HG03457 (cell line): ENCODE measurements at regions not wholly inside any gene's neighbourhood (a gene's known extent, or its start where the extent isn't known, plus 50 kb on each side); places are given as distances from the start of the nearest gene placed in this dataset.
"Not testable (repeated sequence)": the region's sequence is repeated elsewhere in the genome, so short reads cannot be mapped to it uniquely, and the experiment has no call there.

Experiments used
- ATAC-seq: cut with Tn5 transposase; IDR thresholded peaks from one replicate; pipeline ENCODE4 v1.9.1; 2021; ENCODE audit warnings: moderate number of reproducible peaks; ENCODE audit not compliant: unreplicated experiment

DNA sequence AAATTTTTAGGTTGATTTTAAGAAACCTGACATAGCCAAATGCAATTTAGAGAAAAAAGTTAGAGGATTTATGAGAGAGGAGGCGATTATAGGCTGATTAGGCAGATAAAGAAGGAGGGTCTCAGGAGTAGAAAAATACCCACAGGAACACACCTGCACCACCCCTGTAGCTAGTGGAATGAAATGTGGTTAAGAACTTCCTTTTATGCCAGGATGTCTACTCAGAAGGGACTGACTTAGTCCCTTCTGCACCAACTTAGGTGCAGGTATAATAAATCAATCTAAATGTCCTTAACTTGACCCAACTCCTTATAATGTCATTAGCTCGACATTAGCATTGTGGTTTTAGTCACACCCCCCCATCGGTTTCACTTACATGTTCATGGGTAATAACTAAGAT, 1274.5 kb upstream of the TMEFF2 start:
- no peak for ATAC-seq

DNA sequence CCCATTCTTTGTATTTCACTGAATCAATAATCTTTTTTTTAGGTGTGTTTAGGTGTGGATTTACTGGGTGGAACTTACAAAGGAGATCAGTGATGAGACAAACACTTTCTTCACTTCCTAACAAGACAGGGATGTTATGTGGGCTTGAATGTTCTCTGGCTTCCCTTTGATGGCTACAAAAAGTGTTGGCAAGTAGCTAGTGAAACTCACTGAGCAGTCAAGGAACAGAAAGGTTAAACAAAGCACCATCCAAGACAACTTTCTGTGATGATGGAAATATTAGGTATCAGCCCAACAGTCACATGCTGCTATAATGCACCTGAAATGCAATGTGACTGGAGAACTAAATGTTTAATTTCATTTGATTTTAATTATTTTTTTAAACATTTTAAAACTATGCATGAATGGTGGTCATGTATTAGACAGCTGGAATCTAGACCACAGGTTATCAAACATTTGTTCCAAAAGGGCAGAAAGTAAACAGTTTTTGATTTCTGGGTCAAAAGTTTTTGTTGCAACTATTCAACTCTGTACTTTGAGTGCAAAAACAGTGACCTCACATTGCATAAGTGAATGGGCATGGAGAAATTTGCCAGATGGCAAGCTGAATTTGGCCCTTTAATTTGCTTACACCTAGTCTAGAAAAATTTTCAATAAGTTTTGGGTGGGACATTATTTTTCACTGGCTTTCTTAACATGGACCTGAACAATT, 1272.7 kb upstream of the TMEFF2 start:
- ATAC-seq: no peak

DNA sequence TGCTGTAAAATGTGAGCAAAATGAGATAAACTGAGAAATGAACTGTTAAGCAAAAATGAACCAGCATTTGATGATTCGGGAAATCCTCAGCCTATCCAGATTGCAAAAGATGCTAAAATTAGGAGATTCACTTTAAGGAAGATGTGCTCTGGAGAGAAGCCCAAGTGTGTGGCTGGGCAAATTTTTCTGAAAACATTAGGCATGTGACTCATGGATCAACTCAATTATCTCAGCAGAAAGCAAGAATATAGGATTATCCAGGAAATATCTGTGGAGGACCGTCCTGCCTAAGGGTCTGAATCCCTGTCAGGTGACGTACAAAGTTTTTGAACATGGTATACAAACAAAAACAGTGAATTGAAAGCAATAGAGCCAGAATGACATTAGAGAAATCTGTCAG, 1268.3 kb upstream of the TMEFF2 start:
- no peak for ATAC-seq

DNA sequence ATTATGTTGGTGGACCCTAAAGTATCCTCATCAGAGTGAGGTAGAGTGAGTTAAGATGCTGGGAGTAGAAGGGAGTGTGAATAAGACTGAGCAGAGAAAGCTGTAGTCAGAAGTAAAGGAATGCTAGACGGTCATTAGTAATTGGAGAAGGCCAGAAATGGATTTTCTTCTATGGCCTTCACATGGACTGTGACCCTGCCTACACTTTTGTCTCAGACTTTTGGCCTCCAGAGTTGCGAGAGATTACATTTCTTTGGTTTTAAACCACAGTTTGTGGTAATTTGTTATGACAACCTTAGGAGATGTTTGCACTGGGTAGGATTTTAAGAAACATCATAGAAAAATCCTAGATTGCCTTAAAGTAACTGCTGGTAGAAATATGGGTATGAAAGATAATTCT, 1267.7 kb upstream of the TMEFF2 start:
- no peak for ATAC-seq

DNA sequence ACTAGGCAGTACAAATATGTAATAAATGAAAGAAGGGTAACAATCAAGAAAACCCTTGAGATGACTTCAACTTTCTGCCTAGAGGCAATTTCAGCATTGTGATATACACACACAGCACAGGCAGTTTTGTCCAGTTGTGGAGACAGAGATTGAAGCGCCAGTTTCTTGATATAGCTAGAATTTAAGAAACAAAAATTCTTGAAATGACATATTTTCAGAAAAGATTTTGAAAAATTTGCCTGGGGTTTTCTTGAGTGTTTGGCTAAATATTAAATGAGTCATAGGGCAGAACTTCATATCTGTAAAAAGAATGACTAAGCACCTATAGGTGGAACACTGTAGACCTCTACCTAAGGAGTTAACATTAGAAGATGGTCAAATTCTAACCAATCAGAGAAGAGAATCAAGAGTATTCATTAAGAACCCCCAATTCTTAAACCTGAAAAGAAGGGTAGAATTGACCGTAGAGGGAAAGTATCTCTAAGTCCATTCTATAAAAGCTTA, 1266.8 kb upstream of the TMEFF2 start:
- no peak for ATAC-seq

DNA sequence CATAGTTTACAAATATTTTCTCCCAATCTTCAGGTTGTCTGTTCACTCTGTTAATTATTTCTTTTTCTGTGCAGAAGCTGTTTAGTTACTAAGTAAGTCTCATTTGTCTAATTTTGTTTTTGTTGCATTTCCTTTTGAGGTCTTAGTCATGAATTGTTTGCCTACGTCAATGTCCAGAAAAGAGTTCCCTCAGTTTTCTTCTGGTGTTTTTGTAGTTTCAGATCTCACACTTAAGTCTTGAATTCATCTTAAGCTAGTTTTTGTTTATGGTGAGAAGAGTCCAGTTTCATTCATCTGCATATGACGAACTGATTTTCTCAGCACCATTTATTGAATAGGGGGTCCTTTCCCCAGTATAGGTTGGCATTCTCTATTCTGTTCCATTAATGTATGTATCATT, 1252.2 kb upstream of the TMEFF2 start:
- ATAC-seq: no peak

DNA sequence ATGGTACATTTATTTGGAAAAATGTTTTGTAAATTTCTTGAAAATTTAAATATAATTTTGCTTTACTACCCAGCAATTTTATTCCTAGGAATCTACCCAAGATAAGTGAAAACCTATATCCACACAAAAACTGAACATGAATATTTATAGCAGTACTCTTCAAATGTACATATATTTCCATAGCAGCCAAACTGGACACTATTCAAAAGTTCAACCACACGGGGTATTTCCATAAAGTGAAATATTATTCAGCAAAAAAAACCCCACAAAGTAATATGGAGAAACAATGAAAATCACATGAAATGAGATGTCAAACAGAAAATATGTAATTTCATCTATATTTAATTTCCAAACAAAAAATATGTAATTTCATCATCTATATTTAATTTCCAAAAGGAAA, 1247.6 kb upstream of the TMEFF2 start:
- no peak for ATAC-seq

DNA sequence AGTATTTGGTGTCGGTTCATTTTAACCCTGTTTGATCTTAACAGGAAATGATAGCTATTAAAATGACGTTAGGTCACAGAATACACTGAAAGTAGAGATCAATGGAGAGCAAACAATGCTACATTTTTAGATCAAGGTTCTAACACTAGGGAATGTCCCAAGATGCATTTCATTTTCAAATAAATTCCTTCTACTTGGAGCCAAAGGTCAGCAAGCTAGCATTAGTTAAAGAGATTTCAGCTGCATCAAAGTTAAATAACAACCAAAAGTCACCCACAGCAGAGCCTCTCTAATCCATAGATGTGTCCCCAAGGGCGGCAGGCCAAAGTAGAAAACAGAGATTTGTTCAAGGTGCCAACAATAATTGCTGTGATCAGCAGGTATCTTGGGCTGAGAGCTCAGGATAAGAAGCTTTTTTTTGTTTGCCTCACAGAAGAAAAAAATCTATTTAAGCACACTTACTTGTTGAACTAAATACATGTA, 1233.6 kb upstream of the TMEFF2 start:
- no peak for ATAC-seq

DNA sequence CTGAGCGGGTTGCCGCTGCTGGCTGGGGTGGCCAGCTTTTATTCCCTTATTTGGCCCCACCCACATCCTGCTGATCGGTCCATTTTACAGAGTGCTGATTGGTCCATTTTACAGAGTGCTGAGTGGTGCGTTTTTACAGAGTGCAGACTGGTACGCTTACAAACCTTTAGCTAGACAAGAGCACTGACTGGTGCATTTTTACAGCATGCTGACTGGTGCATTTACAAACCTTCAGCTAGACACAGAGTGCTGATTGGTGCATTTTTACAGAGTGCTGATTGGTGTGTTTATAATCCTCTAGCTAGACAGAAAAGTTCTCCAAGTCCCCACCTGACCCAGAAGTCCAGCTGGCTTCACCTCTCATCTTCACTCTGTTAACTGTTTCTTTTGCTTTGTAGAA, 1217.6 kb upstream of the TMEFF2 start:
- ATAC-seq: not testable (repeated sequence)

DNA sequence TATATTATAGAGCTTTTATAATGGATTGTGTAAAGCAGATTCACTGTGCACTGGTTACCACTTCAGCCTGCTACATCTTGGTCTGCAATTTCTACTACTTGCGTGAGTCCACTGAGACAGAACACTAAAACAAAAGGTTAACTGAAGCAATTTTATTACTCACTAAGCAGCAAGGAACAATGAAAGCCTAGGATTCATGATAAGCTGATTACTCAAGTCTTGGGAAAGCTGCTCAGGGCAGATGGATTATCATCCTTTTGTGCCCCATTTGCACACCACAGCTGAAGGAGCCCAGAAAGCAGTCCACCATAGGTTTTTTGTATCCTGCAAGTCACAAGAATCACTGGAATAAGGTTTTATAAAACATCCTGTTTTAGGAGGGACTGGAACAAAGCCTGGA, 1215.2 kb upstream of the TMEFF2 start:
- no peak for ATAC-seq

DNA sequence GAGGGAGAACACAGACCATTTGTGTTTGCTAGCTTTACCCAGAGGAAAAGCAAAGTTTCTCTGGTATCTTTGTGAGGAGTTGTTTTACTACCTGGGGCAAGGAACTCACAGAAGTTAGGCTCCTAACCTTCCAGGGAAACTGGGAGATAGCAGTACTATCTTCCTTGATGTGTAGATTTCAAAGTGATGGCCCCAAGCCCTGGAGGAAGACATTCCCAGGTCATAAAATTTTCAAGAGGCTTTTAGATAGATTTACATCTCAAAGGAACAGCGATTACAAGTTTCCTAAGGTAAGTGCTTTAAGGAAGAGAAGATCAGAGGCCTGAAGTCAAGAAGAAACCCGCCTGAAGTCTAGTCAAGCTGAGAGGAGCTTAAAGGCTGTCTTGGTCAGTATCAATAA, 1187.8 kb upstream of the TMEFF2 start:
- ATAC-seq: no peak

DNA sequence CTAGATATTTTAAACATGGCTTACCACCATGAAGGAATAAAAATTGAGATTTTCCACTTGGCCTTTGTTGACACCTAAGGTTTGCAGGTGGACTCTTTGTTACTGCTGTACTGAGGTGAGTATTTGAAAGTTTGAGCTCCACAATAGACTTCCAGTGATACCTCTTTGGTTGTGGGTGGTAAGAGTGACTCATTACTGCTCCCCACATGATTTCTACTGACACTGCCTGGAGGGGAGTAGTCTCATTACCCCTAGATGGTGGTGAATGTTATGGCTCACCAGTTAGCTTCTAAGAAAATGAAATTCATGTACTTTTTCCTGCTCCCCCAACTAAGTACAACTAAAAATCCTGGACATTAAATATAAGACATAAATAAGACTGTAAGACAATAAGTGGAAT, 1183.1 kb upstream of the TMEFF2 start:
- ATAC-seq: no peak

DNA sequence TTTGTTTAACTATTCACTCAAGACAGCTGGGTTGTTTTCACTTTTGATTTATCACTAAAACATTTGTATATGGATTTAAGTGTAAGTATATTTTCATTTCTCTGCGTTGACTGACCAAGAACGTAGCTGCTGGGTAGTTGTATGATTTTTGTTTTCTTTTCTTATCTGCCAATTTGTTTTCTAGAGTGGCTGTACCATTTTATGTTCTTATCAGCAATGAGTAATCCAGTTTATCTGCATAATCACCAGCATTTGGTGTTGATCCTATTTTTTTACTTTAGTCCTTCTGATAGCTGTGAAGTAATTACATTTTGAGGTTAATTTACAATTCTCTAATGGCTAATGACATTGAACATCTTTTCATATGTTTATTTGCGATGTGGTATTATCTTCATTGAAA, 1178.4 kb upstream of the TMEFF2 start:
- no peak for ATAC-seq

DNA sequence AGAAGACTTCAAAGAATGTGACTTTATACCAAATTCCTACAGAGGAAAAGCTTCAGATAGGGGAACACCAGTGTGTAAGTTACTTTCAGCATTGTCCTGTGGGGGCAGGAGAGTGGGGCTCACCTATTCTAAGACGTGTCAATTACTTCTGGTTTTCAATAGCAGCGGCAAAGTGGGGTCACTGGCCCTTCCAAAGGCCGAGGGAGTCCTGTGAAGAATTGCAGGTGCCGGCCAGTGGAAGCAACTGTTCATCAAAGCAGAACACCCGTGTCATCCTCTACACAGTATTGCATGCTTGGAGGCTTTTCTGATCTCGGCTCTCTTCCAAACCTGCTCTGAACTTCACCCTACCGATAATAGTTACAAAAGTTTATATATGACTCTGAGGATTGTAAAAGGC, 1176.5 kb upstream of the TMEFF2 start:
- ATAC-seq: no peak

DNA sequence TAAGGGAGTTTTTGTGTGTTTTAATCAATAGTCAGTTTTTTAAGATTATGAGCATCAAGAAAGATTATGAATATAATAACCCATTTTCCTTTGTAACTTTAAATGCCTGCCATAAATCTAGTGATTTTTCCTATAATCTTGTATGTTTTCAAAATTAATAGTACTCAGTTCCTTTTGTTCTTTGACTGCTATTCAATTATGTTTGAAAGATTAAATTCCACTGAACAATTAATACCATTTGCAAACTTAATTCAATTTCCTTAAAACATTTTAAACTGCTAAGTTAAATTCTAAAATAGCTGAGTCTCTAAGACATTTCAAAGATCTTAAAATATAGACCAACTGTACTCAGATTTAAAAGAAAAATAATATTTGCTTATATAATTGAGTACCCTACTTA, 1173.9 kb upstream of the TMEFF2 start:
- no peak for ATAC-seq

DNA sequence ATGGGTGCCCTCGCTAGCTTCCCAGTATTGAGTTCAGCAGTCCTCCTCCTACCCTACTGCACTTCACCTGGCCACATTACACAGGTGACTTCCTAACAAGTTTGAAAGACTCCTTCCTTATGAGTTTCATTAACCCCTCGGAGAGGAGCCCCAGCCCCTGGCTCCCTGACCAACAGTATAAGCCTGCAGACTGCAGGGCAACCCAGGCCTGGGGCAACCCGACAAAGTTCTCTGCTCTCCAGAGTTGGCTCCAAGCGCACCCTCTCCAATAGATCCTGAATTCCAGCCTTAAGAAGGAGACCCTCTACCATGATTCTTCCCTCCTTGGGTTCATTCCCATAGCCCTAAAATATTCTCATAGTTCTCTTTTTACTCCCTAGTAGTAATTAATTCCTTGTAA, 1162.8 kb upstream of the TMEFF2 start:
- no peak for ATAC-seq

DNA sequence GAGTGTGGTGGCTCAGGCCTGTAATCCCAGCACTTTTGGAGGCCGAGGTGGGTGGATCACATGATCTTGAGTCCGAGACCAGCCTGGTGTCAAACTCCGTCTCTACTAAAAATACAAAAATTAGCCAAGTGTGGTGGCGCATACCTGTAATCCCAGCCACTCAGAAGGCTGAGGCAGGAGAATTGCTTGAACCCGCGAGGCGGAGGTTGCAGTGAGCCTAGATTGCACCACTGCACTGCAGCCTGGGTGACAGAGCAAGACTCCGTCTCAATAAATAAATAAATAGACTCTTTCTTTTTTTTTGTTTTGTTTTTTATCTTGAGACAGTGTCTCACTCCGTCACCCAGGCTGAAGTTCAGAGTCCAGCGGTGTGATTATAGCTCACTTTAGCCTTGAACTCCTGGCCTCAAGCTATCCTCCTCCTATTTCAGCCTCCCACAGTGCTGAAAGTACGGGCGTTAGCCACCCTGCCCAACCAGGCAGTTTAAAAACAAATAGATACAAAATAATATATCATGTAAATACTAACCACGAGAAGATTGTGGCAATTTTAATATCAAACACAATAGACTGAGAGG, 1158.0 kb upstream of the TMEFF2 start:
- not testable (repeated sequence) for ATAC-seq

DNA sequence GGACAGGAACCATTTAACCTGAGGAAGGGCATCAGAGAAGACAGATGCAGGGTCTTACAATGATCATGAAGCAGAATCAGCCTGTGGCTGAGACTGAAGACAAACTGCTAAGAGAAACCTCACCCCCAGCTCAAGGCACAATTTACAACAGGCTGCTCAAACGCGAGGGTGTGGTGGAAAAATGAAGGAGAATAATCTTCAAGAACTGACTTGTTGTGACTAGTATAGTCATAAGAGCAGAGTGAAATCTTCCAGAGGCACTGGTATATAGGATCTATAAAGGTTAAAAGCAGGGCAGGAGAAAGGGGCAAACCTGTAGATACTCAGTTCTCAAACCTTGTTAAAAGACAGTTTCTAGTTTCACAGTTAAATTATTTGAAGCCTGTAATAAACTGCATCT, 1155.8 kb upstream of the TMEFF2 start:
- no peak for ATAC-seq

DNA sequence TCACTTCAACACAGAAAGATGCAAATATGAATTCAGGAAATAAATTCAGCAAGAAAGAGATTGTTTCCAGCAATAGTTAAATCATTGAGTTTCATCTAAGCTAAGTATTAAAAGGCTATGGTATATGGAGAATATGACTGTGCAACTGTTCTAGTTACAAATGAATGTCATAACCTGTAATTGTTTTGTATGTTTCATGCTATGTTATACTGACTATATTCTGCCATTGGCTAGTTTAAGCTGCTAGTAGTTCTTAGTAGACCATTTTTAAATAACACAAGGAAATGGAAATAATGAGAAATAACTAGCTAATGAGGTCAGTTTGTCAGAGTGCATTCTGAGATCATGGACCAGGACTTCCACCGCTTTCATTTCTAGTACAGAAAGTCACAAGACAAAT, 1154.9 kb upstream of the TMEFF2 start:
- ATAC-seq: no peak

DNA sequence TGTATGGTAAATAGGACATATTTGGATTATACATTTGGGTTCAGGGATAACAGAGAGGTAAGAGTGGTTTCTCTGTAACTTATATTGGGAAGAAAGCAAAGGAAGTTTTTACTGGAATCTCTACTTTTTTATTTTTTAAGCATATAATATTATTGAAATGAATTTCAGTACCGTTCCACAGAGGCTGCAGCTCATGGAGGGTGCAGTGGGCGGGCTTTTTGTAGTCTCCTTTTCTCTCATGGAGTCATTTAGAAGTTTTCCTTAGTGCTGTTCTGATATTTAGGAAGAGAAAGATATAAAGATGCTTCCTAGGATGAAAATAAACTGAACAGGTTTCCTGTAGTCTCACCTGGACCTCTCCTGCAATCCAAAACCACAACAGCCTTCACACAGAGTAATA, 1153.3 kb upstream of the TMEFF2 start:
- no peak for ATAC-seq

DNA sequence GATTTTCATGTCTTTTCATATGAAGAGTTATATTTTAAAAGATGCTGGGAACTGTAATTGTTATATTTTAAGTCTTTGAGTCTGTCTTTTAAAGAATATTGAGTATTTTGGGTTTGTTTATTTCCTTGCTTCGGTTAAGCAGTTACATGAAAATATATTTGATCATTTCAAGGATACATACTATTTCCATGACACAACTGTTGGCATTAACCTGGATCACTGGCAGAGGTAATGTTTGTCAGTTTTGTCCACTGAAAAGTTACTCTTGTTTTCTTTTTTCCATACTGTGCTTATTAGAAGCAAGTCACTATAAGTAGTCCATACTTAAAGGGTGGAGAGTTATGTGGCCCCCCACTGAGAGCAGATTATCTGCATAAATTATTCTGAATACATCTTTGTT, 1142.0 kb upstream of the TMEFF2 start:
- no peak for ATAC-seq

DNA sequence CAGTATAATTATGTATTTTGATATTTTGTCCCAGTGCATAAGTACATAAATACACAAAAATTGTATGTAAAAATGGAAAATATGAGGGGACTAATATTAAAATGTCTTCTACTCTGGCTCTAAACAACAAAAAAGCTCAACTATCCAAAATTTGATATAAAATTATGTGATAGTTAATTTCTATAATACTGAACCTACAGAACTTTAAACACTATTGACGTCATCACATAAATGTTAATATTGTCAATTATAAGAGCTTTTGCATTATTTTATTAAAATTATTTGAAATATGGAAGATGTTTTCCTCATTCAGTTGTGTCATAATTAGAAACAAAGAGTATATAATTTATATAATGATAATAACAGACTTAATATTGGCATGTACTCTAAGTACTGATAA, 1139.7 kb upstream of the TMEFF2 start:
- ATAC-seq: no peak

DNA sequence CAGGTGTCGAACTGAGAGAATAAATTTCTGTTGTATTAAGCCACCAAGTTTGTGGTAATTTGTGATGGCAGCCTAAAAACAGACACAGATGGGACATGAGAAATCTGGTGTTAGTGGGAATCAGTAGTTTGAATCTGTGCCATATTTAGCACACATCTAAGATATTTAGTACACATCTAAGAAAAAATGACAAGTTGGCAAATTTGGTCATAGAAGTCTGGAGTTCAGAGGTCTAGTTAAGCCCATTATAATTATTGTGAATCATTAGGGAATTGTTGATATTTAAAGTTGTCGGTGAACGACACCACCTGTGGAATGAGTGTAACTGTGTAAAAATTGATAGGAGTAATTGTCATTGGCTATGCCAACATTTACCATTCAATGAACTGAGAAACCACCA, 1138.8 kb upstream of the TMEFF2 start:
- no peak for ATAC-seq
